HS-5 (cell line): ENCODE measurements at regions not wholly inside any gene's neighbourhood (a gene's known extent, or its start where the extent isn't known, plus 50 kb on each side); places are given as distances from the start of the nearest gene placed in this dataset.

Experiments used
- DNase-seq: peaks from one replicate; pipeline ENCODE4 v3.0.0-alpha.2; 2012; ENCODE audit warnings: low read depth

- no peak for DNase-seq
Measured at GRCh38 chr2:212945526-212945925, 205.9 kb downstream of the IKZF2 start.

- DNase-seq, result no peak
Measured at GRCh38 chr2:212943351-212943750, 208.1 kb downstream of the IKZF2 start.

- no peak for DNase-seq
Measured at GRCh38 chr2:212941361-212941760, 210.1 kb downstream of the IKZF2 start.

- no peak for DNase-seq
Measured at GRCh38 chr2:212940816-212941215, 210.6 kb downstream of the IKZF2 start.

GRCh38 chr2:212939777-212940531 is 211.5 kb downstream of the IKZF2 start:
- no peak for DNase-seq

- DNase-seq, result no peak
Measured at GRCh38 chr2:212938144-212938793, 213.1 kb downstream of the IKZF2 start.

- DNase-seq, result no peak
Measured at GRCh38 chr2:212936572-212936971, 214.8 kb downstream of the IKZF2 start.

- DNase-seq, result no peak
Measured at GRCh38 chr2:212935752-212936151, 215.7 kb downstream of the IKZF2 start.

GRCh38 chr2:212931271-212931670 is 220.1 kb downstream of the IKZF2 start:
- no peak for DNase-seq

GRCh38 chr2:212930556-212931260 is 220.7 kb downstream of the IKZF2 start:
- DNase-seq, result no peak

GRCh38 chr2:212929971-212930370 is 221.4 kb downstream of the IKZF2 start:
- no peak for DNase-seq

GRCh38 chr2:212929116-212929515 is 222.3 kb downstream of the IKZF2 start:
- DNase-seq, result no peak

GRCh38 chr2:212928681-212929080 is 222.7 kb downstream of the IKZF2 start:
- no peak for DNase-seq

- no peak for DNase-seq
Measured at GRCh38 chr2:212926940-212927339, 224.5 kb downstream of the IKZF2 start.

- DNase-seq, result no peak
Measured at GRCh38 chr2:212923393-212923792, 228.0 kb downstream of the IKZF2 start.

- DNase-seq, result no peak
Measured at GRCh38 chr2:212922701-212923100, 228.7 kb downstream of the IKZF2 start.

GRCh38 chr2:212921711-212922110 is 229.7 kb downstream of the IKZF2 start:
- DNase-seq, result no peak

- no peak for DNase-seq
Measured at GRCh38 chr2:212921061-212921460, 230.4 kb downstream of the IKZF2 start.

- DNase-seq, result no peak
Measured at GRCh38 chr2:212919238-212919637, 232.2 kb downstream of the IKZF2 start.

GRCh38 chr2:212918336-212918735 is 233.1 kb downstream of the IKZF2 start:
- no peak for DNase-seq

- no peak for DNase-seq
Measured at GRCh38 chr2:212915121-212915782, 236.2 kb downstream of the IKZF2 start.

- DNase-seq, result no peak
Measured at GRCh38 chr2:212914392-212914791, 237.0 kb downstream of the IKZF2 start.
